ENCODE measurements at regions not wholly inside any gene's neighbourhood (a gene's known extent, or its start where the extent isn't known, plus 50 kb on each side); places are given as distances from the start of the nearest gene placed in this dataset.

- peak; percentile 12 to 43 (median 33); a peak in 3 of 6 replicates for TF ChIP-seq CTCF (IDR thresholded peaks at IDR 0.05 in 2 of 3, conservative IDR thresholded peaks at IDR 0.05 in 1 of 3; ENCODE audit: insufficient read depth in 2 of 3, low read depth in 1 of 3, low read length in 3 of 3)
These were observed 68.1 kb upstream of the FZD7 start (continued) for GRCh38 chr2:201965550-201965949.

- H3K27me3 ChIP-seq (ENCODE audit: control insufficient read depth in 2 of 2, insufficient read depth in 2 of 2, low read length in 2 of 2): peaks cover 9 to 75% of the 10 kb centered on the region in 2 experiments; a peak in 4 of 5 replicates
- POLR2A ChIA-PET: no interaction called here
- H3K9ac ChIP-seq (ENCODE audit: insufficient read depth in 1 of 2, low read depth in 2 of 2, low read length in 2 of 2): no peak overlapping the region
- no peaks in the 10 kb centered on the region for H3K36me3 ChIP-seq (ENCODE audit: control insufficient read depth, insufficient read depth, low read length)
- DNase-seq (ENCODE audit: extremely low read depth in 1 of 4, low spot score in 3 of 4): no peak
- ATAC-seq: no peak
- no peak overlapping the region for H3K4me2 ChIP-seq (ENCODE audit: insufficient read depth, low read length)
- no peak for FAIRE-seq
- 1% methylated on average over 14 of the region's 18 CpGs for WGBS (ENCODE audit: insufficient coverage, low coverage, missing lambda C conversion rate)
- BruUV-seq (replicated peaks): no TSS peak
- no peak overlapping the region for H3K4me3 ChIP-seq
- no peaks in the 10 kb centered on the region for H3K9me1 ChIP-seq (ENCODE audit: control insufficient read depth, insufficient read depth, low read length)
- CTCF ChIA-PET (ENCODE audit: low intra/inter-chr PET ratio): no interaction called here
- no peak overlapping the region for H2AFZ ChIP-seq (ENCODE audit: low read depth, low read length)
- H3K9me3 ChIP-seq (replicated peaks; ENCODE audit: control insufficient read depth, insufficient read depth, low read depth, low read length): no peaks in the 10 kb centered on the region
- TF ChIP-seq ZNF146 (CRISPR knock-in tag; IDR thresholded peaks at IDR 0.05; ENCODE audit: unreplicated experiment) (peak; percentile 29), ZSCAN29 (IDR thresholded peaks at IDR 0.05) (no peak), SMARCE1 (IDR thresholded peaks at IDR 0.05) (no peak), MBD2 (IDR thresholded peaks at IDR 0.05; ENCODE audit: borderline replicate concordance, low read depth) (no peak), ZNF717 (CRISPR knock-in tag; IDR thresholded peaks at IDR 0.05) (no peak), ZNF280A (IDR thresholded peaks at IDR 0.05; ENCODE audit: low read depth, partially characterized antibody) (no peak)
- no peak overlapping the region for H3K27ac ChIP-seq (ENCODE audit: extremely low read depth, low read depth, low read length)
- H3K4me1 ChIP-seq (replicated peaks in 1 of 2; ENCODE audit: control insufficient read depth in 2 of 2, insufficient read depth in 2 of 2, low read length in 2 of 2): no peaks in the 10 kb centered on the region; a peak in 1 of 5 replicates
- in situ Hi-C loops (cut with MboI) (no loop called here), intact Hi-C loops (cut with micrococcal nuclease) (no loop called here)
- H3K79me2 ChIP-seq (ENCODE audit: control insufficient read depth, insufficient read depth, low read length): no peaks in the 10 kb centered on the region
- no peaks in the 10 kb centered on the region for H4K20me1 ChIP-seq (replicated peaks; ENCODE audit: control insufficient read depth, insufficient read depth, low read length)
These were observed 66.8 kb upstream of the FZD7 start for GRCh38 chr2:201966691-201967438.

Measured in K562 (cell line).